KMS-11 (cell line): ENCODE measurements at regions not wholly inside any gene's neighbourhood (a gene's known extent, or its start where the extent isn't known, plus 50 kb on each side); places are given as distances from the start of the nearest gene placed in this dataset.

ENCODE experiments used
- H2AFZ ChIP-seq: fragments of 200-600 bp; sonication (generic); 2 replicates; pipeline ENCODE4 v1.6.1; 2016; ENCODE audit warnings: antibody characterized with exemption, mixed run types, low read depth
- H3K27ac ChIP-seq: fragments of 200-600 bp; sonication (generic); 2 replicates; pipeline ENCODE4 v1.6.1; 2016; ENCODE audit warnings: mild to moderate bottlenecking, mixed run types
- H3K27me3 ChIP-seq: fragments of 200-600 bp; sonication (generic); 2 replicates; pipeline ENCODE4 v1.6.1; 2017; ENCODE audit warnings: mild to moderate bottlenecking, low read depth, mixed run types, moderate library complexity; ENCODE audit not compliant: insufficient read depth
- H3K36me3 ChIP-seq: fragments of 200-600 bp; sonication (generic); 2 replicates; pipeline ENCODE4 v1.6.1; 2017; ENCODE audit warnings: mild to moderate bottlenecking, mixed run types; ENCODE audit not compliant: insufficient read depth
- H3K4me1 ChIP-seq: fragments of 200-600 bp; sonication (generic); 2 replicates; pipeline ENCODE4 v1.6.1; 2016; ENCODE audit warnings: mild to moderate bottlenecking, low read depth, mixed run types; ENCODE audit not compliant: poor library complexity, severe bottlenecking
- H3K4me2 ChIP-seq: fragments of 200-600 bp; sonication (generic); 2 replicates; pipeline ENCODE4 v1.7.0; 2016; ENCODE audit warnings: mild to moderate bottlenecking, mixed run types
- H3K4me3 ChIP-seq: fragments of 200-600 bp; sonication (generic); IDR thresholded peaks from 2 replicates; pipeline ENCODE4 v1.6.1; 2017; ENCODE audit warnings: low read depth, low read length, mixed read lengths; ENCODE audit not compliant: insufficient read depth
- H3K79me2 ChIP-seq: fragments of 200-600 bp; sonication (generic); 2 replicates; pipeline ENCODE4 v1.6.1; 2016; ENCODE audit warnings: low read depth, mixed run types; ENCODE audit not compliant: insufficient read depth
- H3K9ac ChIP-seq: fragments of 200-600 bp; sonication (generic); 2 replicates; pipeline ENCODE4 v1.6.1; 2016; ENCODE audit warnings: mild to moderate bottlenecking, mixed run types
- H4K20me1 ChIP-seq: fragments of 200-600 bp; sonication (generic); 2 replicates; pipeline ENCODE4 v1.6.1; 2016; ENCODE audit warnings: mild to moderate bottlenecking, mixed run types; ENCODE audit not compliant: insufficient read depth
- TF ChIP-seq, protein P1 (sequence below): fragments of 200-600 bp; sonication (generic); conservative IDR thresholded peaks from 2 replicates; pipeline ENCODE4 v1.6.1; 2017; ENCODE audit warnings: low read depth, mild to moderate bottlenecking, antibody characterized with exemption, low read length, moderate library complexity, mixed read lengths

DNA sequence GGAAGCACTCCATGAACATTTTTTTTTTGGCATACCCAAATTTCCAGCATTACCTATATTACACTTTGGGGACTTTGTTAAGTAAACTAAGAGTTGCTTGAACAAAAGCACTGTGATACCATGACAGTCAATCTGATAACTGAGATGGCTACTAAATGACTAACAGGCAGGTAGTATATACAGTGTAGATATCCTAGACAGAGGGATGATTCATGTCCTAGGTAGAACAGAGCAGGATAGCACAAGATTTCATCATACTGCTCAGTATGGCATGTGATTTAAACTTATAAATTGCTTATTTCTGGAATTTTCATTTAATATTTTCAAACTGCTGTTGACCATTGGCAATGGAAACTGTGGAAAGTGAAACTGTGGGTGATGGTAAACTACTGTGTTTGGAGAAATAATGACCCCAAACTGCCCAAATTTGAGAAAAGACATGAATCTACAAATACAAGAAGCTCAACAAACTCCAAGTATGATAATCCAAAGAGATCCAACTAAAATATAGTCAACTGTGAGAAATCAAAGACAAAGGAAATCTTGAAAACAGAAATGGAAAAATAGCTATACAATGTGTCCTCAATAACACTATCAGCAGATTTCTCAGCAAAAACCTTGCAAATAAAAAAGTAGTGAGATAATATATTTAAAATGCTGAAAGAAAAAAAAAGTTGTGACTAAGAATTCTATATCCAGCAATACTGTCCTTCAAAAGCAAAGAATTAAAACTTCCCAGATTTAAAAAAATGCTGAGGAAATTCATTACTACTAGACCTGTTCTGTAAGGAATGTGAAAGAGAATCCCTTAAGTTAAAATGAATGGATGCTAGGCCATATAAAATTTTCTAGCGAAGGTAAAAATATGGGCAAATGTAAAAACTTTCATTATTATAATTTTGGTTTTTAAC is 410.4 kb downstream of the DUSP10 start:
- Histone ChIP-seq H4K20me1 (no peaks in the 10 kb centered on the region), H2AFZ (no peak overlapping the region), H3K79me2 (no peaks in the 10 kb centered on the region), H3K4me1 (no peaks in the 10 kb centered on the region), H3K4me2 (no peak overlapping the region), H3K27me3 (no peaks in the 10 kb centered on the region), H3K4me3 (no peak overlapping the region), H3K9ac (no peak overlapping the region), H3K27ac (no peak overlapping the region), H3K36me3 (no peaks in the 10 kb centered on the region)
- TF ChIP-seq, protein P1, sequence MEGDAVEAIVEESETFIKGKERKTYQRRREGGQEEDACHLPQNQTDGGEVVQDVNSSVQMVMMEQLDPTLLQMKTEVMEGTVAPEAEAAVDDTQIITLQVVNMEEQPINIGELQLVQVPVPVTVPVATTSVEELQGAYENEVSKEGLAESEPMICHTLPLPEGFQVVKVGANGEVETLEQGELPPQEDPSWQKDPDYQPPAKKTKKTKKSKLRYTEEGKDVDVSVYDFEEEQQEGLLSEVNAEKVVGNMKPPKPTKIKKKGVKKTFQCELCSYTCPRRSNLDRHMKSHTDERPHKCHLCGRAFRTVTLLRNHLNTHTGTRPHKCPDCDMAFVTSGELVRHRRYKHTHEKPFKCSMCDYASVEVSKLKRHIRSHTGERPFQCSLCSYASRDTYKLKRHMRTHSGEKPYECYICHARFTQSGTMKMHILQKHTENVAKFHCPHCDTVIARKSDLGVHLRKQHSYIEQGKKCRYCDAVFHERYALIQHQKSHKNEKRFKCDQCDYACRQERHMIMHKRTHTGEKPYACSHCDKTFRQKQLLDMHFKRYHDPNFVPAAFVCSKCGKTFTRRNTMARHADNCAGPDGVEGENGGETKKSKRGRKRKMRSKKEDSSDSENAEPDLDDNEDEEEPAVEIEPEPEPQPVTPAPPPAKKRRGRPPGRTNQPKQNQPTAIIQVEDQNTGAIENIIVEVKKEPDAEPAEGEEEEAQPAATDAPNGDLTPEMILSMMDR = no peak

DNA sequence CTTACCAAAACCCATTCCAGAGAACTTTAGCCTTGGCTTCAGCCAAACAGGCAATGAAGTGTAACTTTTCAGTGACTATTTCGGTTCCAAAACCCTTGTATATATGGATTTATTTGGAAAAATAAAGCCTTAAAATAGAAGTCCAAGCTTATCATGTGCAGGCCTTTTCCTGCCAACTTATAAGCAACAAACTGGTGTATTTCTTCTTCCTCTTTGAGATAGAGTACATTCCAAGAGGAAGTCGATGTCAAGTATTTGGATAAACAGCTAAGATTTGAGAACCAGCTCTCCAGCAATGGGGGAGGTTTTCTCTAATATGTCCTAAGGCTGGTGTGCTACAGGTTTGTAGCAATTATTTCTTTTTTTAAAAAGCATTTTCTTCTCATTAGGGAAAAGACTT is 407.8 kb downstream of the DUSP10 start:
- Histone ChIP-seq H2AFZ (no peak overlapping the region), H3K4me1 (no peaks in the 10 kb centered on the region), H3K79me2 (no peaks in the 10 kb centered on the region), H3K4me2 (no peak overlapping the region), H3K27ac (no peak overlapping the region), H3K4me3 (no peak overlapping the region), H3K27me3 (no peaks in the 10 kb centered on the region), H3K36me3 (no peaks in the 10 kb centered on the region), H3K9ac (no peak overlapping the region), H4K20me1 (no peaks in the 10 kb centered on the region)
- TF ChIP-seq, protein P1 = no peak

DNA sequence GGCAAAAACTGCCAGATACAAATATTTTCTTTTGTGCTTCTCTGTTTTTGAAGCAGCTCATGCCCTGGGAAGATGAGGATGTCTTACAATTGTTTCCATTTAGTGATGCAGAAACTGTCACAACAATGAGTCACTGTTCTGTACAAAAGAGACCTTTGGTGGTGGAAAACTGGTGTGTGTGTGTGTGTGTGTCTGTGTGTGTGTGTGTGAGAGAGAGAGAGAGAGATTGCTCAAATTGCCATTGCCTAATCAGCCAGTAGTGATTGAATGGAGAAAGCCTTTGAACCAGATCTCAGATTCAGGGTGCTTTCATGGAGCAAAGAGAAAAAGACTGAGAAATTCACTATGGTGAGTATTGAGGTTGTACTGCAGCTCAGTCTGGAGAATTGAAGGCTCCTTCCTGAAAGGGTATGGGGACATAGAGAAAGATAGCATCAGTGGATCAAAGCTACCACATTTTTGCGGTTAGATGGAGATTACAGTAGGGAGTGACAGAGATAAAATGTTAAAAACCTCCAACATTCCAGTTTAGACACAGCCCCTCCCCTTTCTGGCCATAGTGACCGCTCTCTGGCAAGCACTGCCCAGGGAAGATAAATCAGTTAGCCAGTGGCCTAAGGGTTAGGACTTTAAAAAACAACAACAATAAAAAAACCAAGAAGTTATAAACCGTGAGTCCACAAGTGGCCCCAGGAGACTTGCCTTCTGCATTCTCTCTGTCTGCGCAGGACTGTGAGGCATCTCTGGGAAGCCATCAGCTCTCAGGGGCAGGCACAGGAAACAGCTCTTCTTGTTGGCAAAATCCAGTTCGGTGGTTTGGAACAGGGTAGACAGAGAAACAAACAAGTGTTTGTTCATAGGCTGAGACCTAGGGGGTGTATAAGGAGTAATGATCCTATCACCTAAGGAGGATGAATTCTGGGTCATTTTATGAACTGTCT is 406.5 kb downstream of the DUSP10 start:
- no peaks in the 10 kb centered on the region for H3K4me1 ChIP-seq
- H3K27me3 ChIP-seq = no peaks in the 10 kb centered on the region
- H3K27ac ChIP-seq = no peak overlapping the region
- H2AFZ ChIP-seq = no peak overlapping the region
- TF ChIP-seq, protein P1 = no peak
- no peak overlapping the region for H3K9ac ChIP-seq
- H3K4me3 ChIP-seq = no peak overlapping the region
- no peak overlapping the region for H3K4me2 ChIP-seq
- no peaks in the 10 kb centered on the region for H3K36me3 ChIP-seq
- no peaks in the 10 kb centered on the region for H3K79me2 ChIP-seq
- H4K20me1 ChIP-seq = no peaks in the 10 kb centered on the region

GRCh38 chr1:221336126-221336525 is 405.8 kb downstream of the DUSP10 start:
- Histone ChIP-seq H3K36me3 (no peaks in the 10 kb centered on the region), H3K27ac (no peak overlapping the region), H4K20me1 (no peaks in the 10 kb centered on the region), H3K9ac (no peak overlapping the region), H2AFZ (no peak overlapping the region), H3K4me3 (no peak overlapping the region), H3K27me3 (no peaks in the 10 kb centered on the region), H3K79me2 (no peaks in the 10 kb centered on the region), H3K4me1 (no peaks in the 10 kb centered on the region), H3K4me2 (no peak overlapping the region)
- TF ChIP-seq, protein P1 = no peak
